ENCODE measurements at regions not wholly inside any gene's neighbourhood (a gene's known extent, or its start where the extent isn't known, plus 50 kb on each side); places are given as distances from the start of the nearest gene placed in this dataset.

- no peak for TF ChIP-seq ZFX (IDR thresholded peaks at IDR 0.05; ENCODE audit: borderline replicate concordance)
- no peak for TF ChIP-seq CTCF (IDR thresholded peaks at IDR 0.05)
- H3K27ac ChIP-seq: no peak overlapping the region
Measured at GRCh38 chr12:22740656-22741355, 115.8 kb downstream of the ETNK1 start.

GRCh38 chr12:22743700-22744099 is 118.7 kb downstream of the ETNK1 start:
- H3K27ac ChIP-seq: no peak overlapping the region
- no peak for TF ChIP-seq ZFX (IDR thresholded peaks at IDR 0.05; ENCODE audit: borderline replicate concordance)
- TF ChIP-seq CTCF (IDR thresholded peaks at IDR 0.05): no peak

GRCh38 chr12:22744197-22744596 is 119.2 kb downstream of the ETNK1 start:
- TF ChIP-seq CTCF (IDR thresholded peaks at IDR 0.05) (no peak), ZFX (IDR thresholded peaks at IDR 0.05; ENCODE audit: borderline replicate concordance) (no peak)
- no peak overlapping the region for H3K27ac ChIP-seq

- TF ChIP-seq ZFX (IDR thresholded peaks at IDR 0.05; ENCODE audit: borderline replicate concordance) (no peak), CTCF (IDR thresholded peaks at IDR 0.05) (no peak)
- H3K27ac ChIP-seq: no peak overlapping the region
Measured at GRCh38 chr12:22746720-22747119, 121.7 kb downstream of the ETNK1 start.

GRCh38 chr12:22755629-22756028 is 130.7 kb downstream of the ETNK1 start:
- no peak for TF ChIP-seq CTCF (IDR thresholded peaks at IDR 0.05)
- no peak for TF ChIP-seq ZFX (IDR thresholded peaks at IDR 0.05; ENCODE audit: borderline replicate concordance)

GRCh38 chr12:22759769-22760674 is 135.1 kb downstream of the ETNK1 start:
- no peak for TF ChIP-seq CTCF (IDR thresholded peaks at IDR 0.05)
- TF ChIP-seq ZFX (IDR thresholded peaks at IDR 0.05; ENCODE audit: borderline replicate concordance): no peak
- no peak overlapping the region for H3K27ac ChIP-seq

More at GRCh38 chr12:22755629-22756028, 130.7 kb downstream of the ETNK1 start:
- no peak overlapping the region for H3K27ac ChIP-seq

All from 22Rv1 (cell line).